GM12892 (cell line): ENCODE measurements at regions not wholly inside any gene's neighbourhood (a gene's known extent, or its start where the extent isn't known, plus 50 kb on each side); places are given as distances from the start of the nearest gene placed in this dataset.

Experiments used
- POLR2A ChIP-seq: IDR thresholded peaks from 2 replicates; pipeline ENCODE4 v1.6.1; 2011; ENCODE audit warnings: low read depth, low read length, control low read depth
- POLR2AphosphoS5 ChIP-seq: IDR thresholded peaks from 2 replicates; pipeline ENCODE4 v1.6.1; 2011; ENCODE audit warnings: low read depth, low read length, control low read depth
- TAF1 ChIP-seq: IDR thresholded peaks from 2 replicates; pipeline ENCODE4 v1.6.1; 2011; ENCODE audit warnings: low read depth, mild to moderate bottlenecking, control low read depth, low read length, borderline replicate concordance

DNA sequence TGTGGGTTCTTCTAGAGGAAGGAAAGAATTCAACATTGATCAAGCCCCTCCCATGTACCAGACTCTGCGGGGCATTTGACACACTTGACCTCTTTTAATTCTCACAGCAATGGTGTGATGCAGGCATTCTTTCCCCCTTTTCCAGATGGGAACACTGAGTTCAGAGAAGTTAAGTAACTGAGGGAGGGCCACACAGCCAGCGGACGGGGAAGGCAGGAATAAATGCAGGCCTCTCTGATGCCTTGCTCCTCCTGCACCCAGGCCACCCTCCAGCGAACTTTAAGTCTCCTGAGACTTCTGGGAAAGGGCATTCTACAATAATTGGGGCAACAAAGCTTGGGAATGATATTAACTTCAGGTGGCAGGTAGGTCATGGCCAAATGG, 227.4 kb downstream of the UACA start:
- no peak for TF ChIP-seq POLR2A
- no peak for TF ChIP-seq POLR2AphosphoS5
- no peak for TF ChIP-seq TAF1
